Fibroblast of lung (primary cell): ENCODE measurements at regions not wholly inside any gene's neighbourhood (a gene's known extent, or its start where the extent isn't known, plus 50 kb on each side); places are given as distances from the start of the nearest gene placed in this dataset.

Experiments
- DNase-seq, 2 donors: peaks; one replicate each; pipeline versions ENCODE4 v3.0.0 to v3.0.0-alpha.2; 2010; ENCODE audit warnings: low read depth in 2 of 2
- H2AFZ ChIP-seq: 2 replicates; pipeline ENCODE4 v1.5.1; 2012; ENCODE audit warnings: low read length, control low read depth, inconsistent platforms
- H3K27ac ChIP-seq: 2 replicates; pipeline ENCODE4 v1.5.1; 2011; ENCODE audit warnings: low read length, control low read depth; ENCODE audit not compliant: insufficient read depth
- H3K27me3 ChIP-seq: 2 replicates; pipeline ENCODE4 v1.5.1; 2011; ENCODE audit warnings: mild to moderate bottlenecking, low read length; ENCODE audit not compliant: control insufficient read depth, insufficient read depth
- H3K36me3 ChIP-seq: 2 replicates; pipeline ENCODE4 v1.5.1; 2011; ENCODE audit warnings: low read length; ENCODE audit not compliant: control insufficient read depth, insufficient read depth
- H3K4me1 ChIP-seq: 2 replicates; pipeline ENCODE4 v1.5.1; 2011; ENCODE audit warnings: low read length; ENCODE audit not compliant: control insufficient read depth, insufficient read depth; ENCODE audit errors: extremely low read depth
- H3K4me2 ChIP-seq: 2 replicates; pipeline ENCODE4 v1.5.1; 2011; ENCODE audit warnings: low read length, control low read depth; ENCODE audit not compliant: insufficient read depth; ENCODE audit errors: extremely low read depth
- H3K4me3 ChIP-seq, 4 experiments: fragments of 200-600 bp in 1 of 4; sonication (generic) in 1 of 4; replicated peaks in 1 of 4; 2 replicates each; pipeline ENCODE4 v1.5.1; 2011 to 2016; ENCODE audit warnings: low read length in 4 of 4, low read depth in 3 of 4, mild to moderate bottlenecking in 3 of 4, control low read depth in 2 of 4, inconsistent platforms in 1 of 4, mixed read lengths in 1 of 4; ENCODE audit not compliant: insufficient read depth in 1 of 4; ENCODE audit errors: control extremely low read depth in 1 of 4
- H3K79me2 ChIP-seq: 2 replicates; pipeline ENCODE4 v1.5.1; 2012; ENCODE audit warnings: mild to moderate bottlenecking, low read length, inconsistent platforms; ENCODE audit not compliant: control insufficient read depth, insufficient read depth
- H3K9ac ChIP-seq: 2 replicates; pipeline ENCODE4 v1.5.1; 2011; ENCODE audit warnings: mild to moderate bottlenecking, low read length, control low read depth; ENCODE audit not compliant: insufficient read depth
- H3K9me3 ChIP-seq: 2 replicates; pipeline ENCODE4 v1.5.1; 2012; ENCODE audit warnings: low read depth, low read length; ENCODE audit not compliant: control insufficient read depth, insufficient read depth
- H4K20me1 ChIP-seq: 2 replicates; pipeline ENCODE4 v1.5.1; 2011; ENCODE audit warnings: low read length; ENCODE audit not compliant: control insufficient read depth, insufficient read depth; ENCODE audit errors: extremely low read depth
- EZH2 ChIP-seq: IDR thresholded peaks from 2 replicates; pipeline ENCODE4 v1.5.1; 2012; ENCODE audit warnings: low read length, control low read depth, mild to moderate bottlenecking; ENCODE audit errors: missing control alignments
- TF ChIP-seq, protein P1 (sequence below), 2 donors: IDR thresholded peaks in 1 of 2; conservative IDR thresholded peaks in 1 of 2; 1 replicate in 1 of 2; 2 replicates in 1 of 2; pipeline ENCODE4 v1.5.1; 2011 to 2012; ENCODE audit warnings: low read length in 2 of 2, control low read depth in 1 of 2, inconsistent platforms in 1 of 2, low read depth in 1 of 2, mild to moderate bottlenecking in 1 of 2

DNA sequence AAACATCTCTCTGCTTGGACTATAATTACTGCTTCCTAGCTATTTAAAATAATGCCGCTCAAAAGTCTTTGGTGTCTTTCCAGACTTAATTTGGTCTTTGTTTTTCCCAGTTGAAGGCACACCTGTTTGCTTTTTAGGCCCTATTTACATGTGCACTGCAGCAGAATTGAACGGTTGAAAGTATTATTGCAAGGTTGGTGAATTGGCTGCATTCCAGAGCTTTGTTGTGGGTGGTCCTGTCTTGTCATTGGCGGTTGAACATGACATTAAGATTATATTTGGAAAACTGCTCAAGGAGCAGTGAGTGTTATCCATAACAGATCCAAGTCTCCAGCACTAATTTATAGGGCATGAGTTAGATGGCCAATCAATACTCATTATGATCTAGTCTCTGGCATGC is 656.3 kb downstream of the PTPRC start:
- no peak for DNase-seq

DNA sequence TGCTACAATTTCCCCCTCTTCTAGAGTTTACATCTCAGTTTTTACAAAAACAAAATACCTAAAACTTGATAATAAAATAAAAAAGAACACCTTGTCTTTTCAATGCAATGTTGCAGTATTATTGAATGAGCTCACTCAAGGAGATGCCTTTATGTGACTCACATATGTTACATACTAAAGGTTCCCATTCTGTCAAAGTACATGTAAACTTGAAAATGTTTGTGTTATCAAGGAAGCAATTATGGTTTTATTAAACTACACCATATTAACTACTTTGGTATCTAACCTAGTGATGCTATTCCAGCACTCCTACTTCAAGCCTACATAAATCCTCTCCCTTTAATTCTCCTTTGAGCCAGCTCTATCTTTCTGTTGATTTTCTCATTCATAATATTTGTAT is 658.3 kb downstream of the PTPRC start:
- H3K27ac ChIP-seq, result no peak overlapping the region
- peak in 1 of 2 donors; percentile 30 for DNase-seq

More for the DNA sequence above, 656.3 kb downstream of the PTPRC start:
- Histone ChIP-seq H4K20me1 (no peaks in the 10 kb centered on the region), H3K79me2 (no peaks in the 10 kb centered on the region), H3K9me3 (no peaks in the 10 kb centered on the region), H3K27ac (no peak overlapping the region), H3K36me3 (no peaks in the 10 kb centered on the region), H3K27me3 (no peaks in the 10 kb centered on the region), H3K9ac (no peak overlapping the region), H3K4me3 (no peak overlapping the region), H2AFZ (no peak overlapping the region), H3K4me1 (no peaks in the 10 kb centered on the region), H3K4me2 (no peak overlapping the region)
- TF ChIP-seq, protein P1, sequence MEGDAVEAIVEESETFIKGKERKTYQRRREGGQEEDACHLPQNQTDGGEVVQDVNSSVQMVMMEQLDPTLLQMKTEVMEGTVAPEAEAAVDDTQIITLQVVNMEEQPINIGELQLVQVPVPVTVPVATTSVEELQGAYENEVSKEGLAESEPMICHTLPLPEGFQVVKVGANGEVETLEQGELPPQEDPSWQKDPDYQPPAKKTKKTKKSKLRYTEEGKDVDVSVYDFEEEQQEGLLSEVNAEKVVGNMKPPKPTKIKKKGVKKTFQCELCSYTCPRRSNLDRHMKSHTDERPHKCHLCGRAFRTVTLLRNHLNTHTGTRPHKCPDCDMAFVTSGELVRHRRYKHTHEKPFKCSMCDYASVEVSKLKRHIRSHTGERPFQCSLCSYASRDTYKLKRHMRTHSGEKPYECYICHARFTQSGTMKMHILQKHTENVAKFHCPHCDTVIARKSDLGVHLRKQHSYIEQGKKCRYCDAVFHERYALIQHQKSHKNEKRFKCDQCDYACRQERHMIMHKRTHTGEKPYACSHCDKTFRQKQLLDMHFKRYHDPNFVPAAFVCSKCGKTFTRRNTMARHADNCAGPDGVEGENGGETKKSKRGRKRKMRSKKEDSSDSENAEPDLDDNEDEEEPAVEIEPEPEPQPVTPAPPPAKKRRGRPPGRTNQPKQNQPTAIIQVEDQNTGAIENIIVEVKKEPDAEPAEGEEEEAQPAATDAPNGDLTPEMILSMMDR (conservative IDR thresholded peaks at IDR 0.05 in 1 of 2, IDR thresholded peaks at IDR 0.05 in 1 of 2; ENCODE audit: low read depth in 1 of 2, low read length in 2 of 2), result no peak
- TF ChIP-seq EZH2, result no peak

DNA sequence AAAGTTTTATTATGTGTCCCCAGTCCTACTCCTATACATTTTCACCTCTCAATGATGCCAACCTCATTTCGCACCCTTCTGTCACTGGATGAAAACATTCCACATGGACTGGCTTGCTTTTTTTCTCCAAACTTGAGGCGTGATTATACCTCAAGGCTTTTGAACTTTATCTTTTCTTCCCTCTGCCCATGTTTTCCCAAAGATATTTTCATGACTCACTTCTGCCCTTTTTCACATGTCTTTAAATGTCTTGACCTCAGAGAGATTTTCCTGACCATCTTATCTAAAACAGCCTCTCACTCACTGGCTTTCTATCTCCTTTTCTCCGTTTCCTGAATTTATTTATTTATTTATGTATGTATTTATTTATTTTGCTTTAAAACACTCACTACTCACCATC is 659.0 kb downstream of the PTPRC start:
- H3K27ac ChIP-seq, result no peak overlapping the region
- H3K4me2 ChIP-seq, result no peak overlapping the region
- H3K27me3 ChIP-seq, result no peaks in the 10 kb centered on the region

More for the DNA sequence above, 658.3 kb downstream of the PTPRC start:
- Histone ChIP-seq H3K9ac (no peak overlapping the region), H3K36me3 (no peaks in the 10 kb centered on the region), H3K27me3 (no peaks in the 10 kb centered on the region), H3K79me2 (no peaks in the 10 kb centered on the region), H3K4me2 (no peak overlapping the region), H3K4me1 (no peaks in the 10 kb centered on the region), H3K9me3 (no peaks in the 10 kb centered on the region), H2AFZ (no peak overlapping the region), H4K20me1 (no peaks in the 10 kb centered on the region), H3K4me3 (no peak overlapping the region)
- TF ChIP-seq EZH2, result no peak
- TF ChIP-seq, protein P1 (conservative IDR thresholded peaks at IDR 0.05 in 1 of 2, IDR thresholded peaks at IDR 0.05 in 1 of 2; ENCODE audit: low read depth in 1 of 2, low read length in 2 of 2), result no peak

More for the DNA sequence above, 659.0 kb downstream of the PTPRC start:
- H3K4me3 ChIP-seq, result no peak overlapping the region
- H2AFZ ChIP-seq, result no peak overlapping the region
- H3K9me3 ChIP-seq, result no peaks in the 10 kb centered on the region
- no peak for TF ChIP-seq EZH2
- TF ChIP-seq, protein P1 (conservative IDR thresholded peaks at IDR 0.05 in 1 of 2, IDR thresholded peaks at IDR 0.05 in 1 of 2; ENCODE audit: low read depth in 1 of 2, low read length in 2 of 2), result no peak
- no peaks in the 10 kb centered on the region for H3K36me3 ChIP-seq
- H3K9ac ChIP-seq, result no peak overlapping the region
- H3K79me2 ChIP-seq, result no peaks in the 10 kb centered on the region
- peak in 1 of 2 donors; percentile 32 for DNase-seq
- no peaks in the 10 kb centered on the region for H3K4me1 ChIP-seq
- H4K20me1 ChIP-seq, result no peaks in the 10 kb centered on the region
